SU-DHL-6 (cell line): ENCODE measurements at regions not wholly inside any gene's neighbourhood (a gene's known extent, or its start where the extent isn't known, plus 50 kb on each side); places are given as distances from the start of the nearest gene placed in this dataset.

Experiments used
- H2AFZ ChIP-seq: fragments of 200-600 bp; sonication (generic); 2 replicates; pipeline ENCODE4 v1.6.1; 2014; ENCODE audit warnings: low read depth, mild to moderate bottlenecking, moderate library complexity, mixed read lengths, antibody characterized with exemption, low read length; ENCODE audit not compliant: severe bottlenecking
- H3F3A ChIP-seq: fragments of 200-600 bp; shearing (Covaris generic); 2 replicates; pipeline ENCODE4 v1.6.0; 2016; ENCODE audit warnings: antibody characterized with exemption, mild to moderate bottlenecking; ENCODE audit not compliant: insufficient read depth
- H3K27ac ChIP-seq: fragments of 200-600 bp; sonication (generic); 2 replicates; pipeline ENCODE4 v1.5.1; 2016; ENCODE audit warnings: low read depth, mild to moderate bottlenecking, low read length, moderate library complexity, mixed read lengths
- H3K27me3 ChIP-seq: fragments of 200-600 bp; sonication (generic), shearing (Covaris generic); 2 replicates; pipeline ENCODE4 v1.6.0; 2014; ENCODE audit warnings: mild to moderate bottlenecking, low read length
- H3K36me3 ChIP-seq: fragments of 200-600 bp; sonication (generic); 2 replicates; pipeline ENCODE4 v1.6.1; 2014; ENCODE audit warnings: mild to moderate bottlenecking, low read length, mixed read lengths
- H3K4me2 ChIP-seq: fragments of 300-600, 200-600 bp; shearing (Covaris generic), sonication (generic); 2 replicates; pipeline ENCODE4 v1.6.0; 2014; ENCODE audit warnings: low read length, low read depth, mild to moderate bottlenecking; ENCODE audit not compliant: poor library complexity, severe bottlenecking
- H3K4me3 ChIP-seq: fragments of 200-600 bp; sonication (generic); 2 replicates; pipeline ENCODE4 v1.5.1; 2014; ENCODE audit warnings: antibody characterized with exemption, low read length, mild to moderate bottlenecking, mixed read lengths; ENCODE audit not compliant: insufficient read depth, poor library complexity, severe bottlenecking
- H3K79me2 ChIP-seq: fragments of 200-600 bp; sonication (generic); 2 replicates; pipeline ENCODE4 v1.6.1; 2014; ENCODE audit warnings: mild to moderate bottlenecking, low read length, moderate library complexity; ENCODE audit not compliant: insufficient read depth
- H3K9ac ChIP-seq: fragments of 200-600 bp; sonication (generic); 2 replicates; pipeline ENCODE4 v1.7.0; 2014; ENCODE audit warnings: mild to moderate bottlenecking, low read length
- H3K9me2 ChIP-seq: fragments of 200-600 bp; sonication (generic); replicated peaks from 2 replicates; pipeline ENCODE4 v1.6.1; 2014; ENCODE audit warnings: low read length; ENCODE audit not compliant: insufficient read depth
- H3K9me3 ChIP-seq: fragments of 200-600 bp; sonication (generic); 2 replicates; pipeline ENCODE4 v1.6.1; 2014; ENCODE audit warnings: low read length, mixed read lengths; ENCODE audit not compliant: insufficient read depth
- H4K20me1 ChIP-seq: fragments of 200-600 bp; sonication (generic); 2 replicates; pipeline ENCODE4 v1.6.1; 2014; ENCODE audit warnings: low read depth, mild to moderate bottlenecking, antibody characterized with exemption, low read length, moderate library complexity, mixed read lengths
- CTCF ChIP-seq: fragments of 200-600 bp; sonication (generic); IDR thresholded peaks from one replicate; pipeline ENCODE4 v1.5.1; 2017; ENCODE audit warnings: antibody characterized with exemption, mild to moderate bottlenecking, low read length, moderate library complexity; ENCODE audit not compliant: insufficient read depth, poor library complexity, severe bottlenecking
- EZH2phosphoT487 ChIP-seq: fragments of 200-600 bp; sonication (generic), shearing (Covaris generic); conservative IDR thresholded peaks from 2 replicates; pipeline ENCODE4 v1.6.1; 2018; ENCODE audit warnings: mild to moderate bottlenecking, antibody characterized with exemption, low read length, moderate library complexity, mixed read lengths

- Histone ChIP-seq H3K27ac (no peak overlapping the region), H3K4me3 (no peak overlapping the region), H2AFZ (no peak overlapping the region), H4K20me1 (no peaks in the 10 kb centered on the region), H3K4me2 (no peak overlapping the region), H3K9ac (no peak overlapping the region), H3K27me3 (0 out of 2 replicates have a peak, but pooled peaks cover 3% of the 10 kb centered on the region), H3F3A (no peaks in the 10 kb centered on the region), H3K36me3 (no peaks in the 10 kb centered on the region), H3K9me3 (no peaks in the 10 kb centered on the region), H3K79me2 (no peaks in the 10 kb centered on the region), H3K9me2 (no peaks in the 10 kb centered on the region)
- no peak for TF ChIP-seq CTCF
- TF ChIP-seq EZH2phosphoT487 = no peak
Observed at GRCh38 chr16:86120201-86121192, 221.5 kb downstream of the IRF8 start.

- no peaks in the 10 kb centered on the region for H3K36me3 ChIP-seq
- H3K9me3 ChIP-seq = no peaks in the 10 kb centered on the region
- H2AFZ ChIP-seq = no peak overlapping the region
- no peak overlapping the region for H3K4me2 ChIP-seq
- H3K79me2 ChIP-seq = no peaks in the 10 kb centered on the region
- H3K9me2 ChIP-seq = no peaks in the 10 kb centered on the region
- H3F3A ChIP-seq = no peaks in the 10 kb centered on the region
- 0 out of 2 replicates have a peak, but pooled peaks cover 3% of the 10 kb centered on the region for H3K27me3 ChIP-seq
- TF ChIP-seq EZH2phosphoT487 = no peak
- no peak for TF ChIP-seq CTCF
- H3K27ac ChIP-seq = no peak overlapping the region
- no peaks in the 10 kb centered on the region for H4K20me1 ChIP-seq
- H3K4me3 ChIP-seq = no peak overlapping the region
- H3K9ac ChIP-seq = no peak overlapping the region
Observed at GRCh38 chr16:86121374-86122010, 222.5 kb downstream of the IRF8 start.

- Histone ChIP-seq H3K4me3 (no peak overlapping the region), H3K9me3 (no peaks in the 10 kb centered on the region), H3K9ac (no peak overlapping the region), H4K20me1 (no peaks in the 10 kb centered on the region), H3K27me3 (0 out of 2 replicates have a peak, but pooled peaks cover under 1% of the 10 kb centered on the region), H3K36me3 (no peaks in the 10 kb centered on the region), H3F3A (no peaks in the 10 kb centered on the region), H3K27ac (no peak overlapping the region), H2AFZ (no peak overlapping the region), H3K9me2 (no peaks in the 10 kb centered on the region), H3K4me2 (no peak overlapping the region), H3K79me2 (no peaks in the 10 kb centered on the region)
- TF ChIP-seq CTCF (no peak), EZH2phosphoT487 (no peak)
Observed at GRCh38 chr16:86122681-86123342, 223.8 kb downstream of the IRF8 start.
